ENCODE measurements at regions not wholly inside any gene's neighbourhood (a gene's known extent, or its start where the extent isn't known, plus 50 kb on each side); places are given as distances from the start of the nearest gene placed in this dataset.

DNA sequence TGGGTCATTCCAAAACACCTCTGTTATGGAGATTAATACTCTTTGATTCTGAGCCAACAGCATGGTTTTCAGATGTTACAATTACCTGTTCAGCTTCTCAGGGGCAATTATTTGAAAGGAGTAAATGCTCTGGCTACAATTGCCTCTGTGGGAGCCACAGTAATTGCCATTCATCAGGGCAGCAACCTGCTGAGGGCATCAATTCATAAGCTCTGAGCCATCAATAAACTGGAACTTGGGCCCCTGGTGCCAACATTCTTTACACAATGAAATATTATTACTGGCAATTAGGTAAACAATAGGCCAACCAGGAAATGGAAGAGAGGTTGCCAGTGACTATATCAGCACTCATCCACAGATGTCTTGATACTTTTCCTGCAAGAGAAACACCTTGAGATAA is 660.8 kb downstream of the MECOM start:
- TF ChIP-seq, protein P1, sequence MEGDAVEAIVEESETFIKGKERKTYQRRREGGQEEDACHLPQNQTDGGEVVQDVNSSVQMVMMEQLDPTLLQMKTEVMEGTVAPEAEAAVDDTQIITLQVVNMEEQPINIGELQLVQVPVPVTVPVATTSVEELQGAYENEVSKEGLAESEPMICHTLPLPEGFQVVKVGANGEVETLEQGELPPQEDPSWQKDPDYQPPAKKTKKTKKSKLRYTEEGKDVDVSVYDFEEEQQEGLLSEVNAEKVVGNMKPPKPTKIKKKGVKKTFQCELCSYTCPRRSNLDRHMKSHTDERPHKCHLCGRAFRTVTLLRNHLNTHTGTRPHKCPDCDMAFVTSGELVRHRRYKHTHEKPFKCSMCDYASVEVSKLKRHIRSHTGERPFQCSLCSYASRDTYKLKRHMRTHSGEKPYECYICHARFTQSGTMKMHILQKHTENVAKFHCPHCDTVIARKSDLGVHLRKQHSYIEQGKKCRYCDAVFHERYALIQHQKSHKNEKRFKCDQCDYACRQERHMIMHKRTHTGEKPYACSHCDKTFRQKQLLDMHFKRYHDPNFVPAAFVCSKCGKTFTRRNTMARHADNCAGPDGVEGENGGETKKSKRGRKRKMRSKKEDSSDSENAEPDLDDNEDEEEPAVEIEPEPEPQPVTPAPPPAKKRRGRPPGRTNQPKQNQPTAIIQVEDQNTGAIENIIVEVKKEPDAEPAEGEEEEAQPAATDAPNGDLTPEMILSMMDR (IDR thresholded peaks at IDR 0.05), result no peak
- no peak for TF ChIP-seq POLR2A (IDR thresholded peaks at IDR 0.05)

Data from thyroid gland (tissue), 4 donors.